ENCODE measurements at regions not wholly inside any gene's neighbourhood (a gene's known extent, or its start where the extent isn't known, plus 50 kb on each side); places are given as distances from the start of the nearest gene placed in this dataset.

- no peak overlapping the region for H3K4me3 ChIP-seq (ENCODE audit: low read length)
- intact Hi-C loops (cut with micrococcal nuclease): no loop called here
- ATAC-seq (no peak), DNase-seq (no peak)
- H3K27ac ChIP-seq (ENCODE audit: low read length): no peak overlapping the region
- no peaks in the 10 kb centered on the region for H3K36me3 ChIP-seq (ENCODE audit: control insufficient read depth, insufficient read depth, low read length)
- no peak for TF ChIP-seq CTCF (IDR thresholded peaks at IDR 0.05)
- no peak overlapping the region for H3K27ac Mint-ChIP-seq
- peaks cover 2 to 3% of the 10 kb centered on the region in 2 donors for H3K9me3 Mint-ChIP-seq
- no peak overlapping the region for H3K4me3 Mint-ChIP-seq
- H3K4me1 Mint-ChIP-seq: no peaks in the 10 kb centered on the region
- 100% methylated on average over 2 of the region's 4 CpGs for WGBS (ENCODE audit: insufficient coverage)
- H3K27me3 ChIP-seq (ENCODE audit: control insufficient read depth, insufficient read depth, low read length): no peaks in the 10 kb centered on the region
- H3K27me3 Mint-ChIP-seq (ENCODE audit: low read depth in 2 of 2): peaks cover 6 to 8% of the 10 kb centered on the region in 2 donors
- H3K9me3 ChIP-seq (ENCODE audit: control insufficient read depth, insufficient read depth, low read length): no peaks in the 10 kb centered on the region
- H3K4me1 ChIP-seq (ENCODE audit: control insufficient read depth, insufficient read depth, low read length): no peaks in the 10 kb centered on the region
- H3K36me3 Mint-ChIP-seq: no peaks in the 10 kb centered on the region
Observed at GRCh38 chr4:17117746-17118145, 219.3 kb upstream of the LDB2 start.

- H3K27me3 ChIP-seq (ENCODE audit: control insufficient read depth, insufficient read depth, low read length): no peaks in the 10 kb centered on the region
- H3K36me3 Mint-ChIP-seq: no peaks in the 10 kb centered on the region
- H3K27ac ChIP-seq (ENCODE audit: low read length): no peak overlapping the region
- no peak for ATAC-seq
- peaks cover 6 to 8% of the 10 kb centered on the region in 2 donors for H3K27me3 Mint-ChIP-seq (ENCODE audit: low read depth in 2 of 2)
- DNase-seq: no peak
- 73% methylated on average over 2 of the region's 5 CpGs for WGBS (ENCODE audit: insufficient coverage)
- no peaks in the 10 kb centered on the region for H3K4me1 Mint-ChIP-seq
- TF ChIP-seq CTCF (IDR thresholded peaks at IDR 0.05): no peak
- intact Hi-C loops (cut with micrococcal nuclease): no loop called here
- H3K4me3 Mint-ChIP-seq: no peak overlapping the region
- H3K9me3 ChIP-seq (ENCODE audit: control insufficient read depth, insufficient read depth, low read length): no peaks in the 10 kb centered on the region
- peaks cover 2 to 3% of the 10 kb centered on the region in 2 donors for H3K9me3 Mint-ChIP-seq
- no peak overlapping the region for H3K4me3 ChIP-seq (ENCODE audit: low read length)
- no peak overlapping the region for H3K27ac Mint-ChIP-seq
- H3K4me1 ChIP-seq (ENCODE audit: control insufficient read depth, insufficient read depth, low read length): no peaks in the 10 kb centered on the region
- H3K36me3 ChIP-seq (ENCODE audit: control insufficient read depth, insufficient read depth, low read length): no peaks in the 10 kb centered on the region
Observed at GRCh38 chr4:17115583-17115982, 217.1 kb upstream of the LDB2 start.

GRCh38 chr4:17112292-17112659, 213.8 kb upstream of the LDB2 start:
- intact Hi-C loops (cut with micrococcal nuclease): no loop called here
- DNase-seq (no peak), ATAC-seq (no peak)
- H3K27me3 ChIP-seq (ENCODE audit: control insufficient read depth, insufficient read depth, low read length): no peaks in the 10 kb centered on the region
- Mint-ChIP-seq H3K27me3 (ENCODE audit: low read depth in 2 of 2) (peaks cover under 1 to 2% of the 10 kb centered on the region in 2 donors), H3K36me3 (no peaks in the 10 kb centered on the region), H3K4me1 (no peaks in the 10 kb centered on the region), H3K27ac (no peak overlapping the region), H3K9me3 (peaks cover 0 to 5% of the 10 kb centered on the region in 2 donors), H3K4me3 (no peak overlapping the region)
- no peaks in the 10 kb centered on the region for H3K36me3 ChIP-seq (ENCODE audit: control insufficient read depth, insufficient read depth, low read length)
- no peak for TF ChIP-seq CTCF (IDR thresholded peaks at IDR 0.05)
- no peaks in the 10 kb centered on the region for H3K9me3 ChIP-seq (ENCODE audit: control insufficient read depth, insufficient read depth, low read length)
- H3K4me1 ChIP-seq (ENCODE audit: control insufficient read depth, insufficient read depth, low read length): no peaks in the 10 kb centered on the region
- 60% methylated on average over 4 of the region's 4 CpGs for WGBS (ENCODE audit: insufficient coverage)
- no peak overlapping the region for H3K27ac ChIP-seq (ENCODE audit: low read length)
- H3K4me3 ChIP-seq (ENCODE audit: low read length): no peak overlapping the region

GRCh38 chr4:17109126-17109525, 210.7 kb upstream of the LDB2 start:
- Mint-ChIP-seq H3K4me1 (no peaks in the 10 kb centered on the region), H3K27me3 (ENCODE audit: low read depth in 2 of 2) (no peaks in the 10 kb centered on the region), H3K27ac (no peak overlapping the region), H3K4me3 (no peak overlapping the region), H3K9me3 (peaks cover 0 to 5% of the 10 kb centered on the region in 2 donors), H3K36me3 (no peaks in the 10 kb centered on the region)
- Histone ChIP-seq H3K9me3 (ENCODE audit: control insufficient read depth, insufficient read depth, low read length) (no peaks in the 10 kb centered on the region), H3K27me3 (ENCODE audit: control insufficient read depth, insufficient read depth, low read length) (no peaks in the 10 kb centered on the region), H3K4me3 (ENCODE audit: low read length) (no peak overlapping the region), H3K27ac (ENCODE audit: low read length) (no peak overlapping the region), H3K4me1 (ENCODE audit: control insufficient read depth, insufficient read depth, low read length) (no peaks in the 10 kb centered on the region), H3K36me3 (ENCODE audit: control insufficient read depth, insufficient read depth, low read length) (no peaks in the 10 kb centered on the region)
- DNase-seq (no peak), ATAC-seq (no peak)
- 63% methylated on average over 2 of the region's 2 CpGs for WGBS (ENCODE audit: insufficient coverage)
- no peak for TF ChIP-seq CTCF (IDR thresholded peaks at IDR 0.05)
- intact Hi-C loops (cut with micrococcal nuclease): no loop called here
